GM12892 (cell line): ENCODE measurements at regions not wholly inside any gene's neighbourhood (a gene's known extent, or its start where the extent isn't known, plus 50 kb on each side); places are given as distances from the start of the nearest gene placed in this dataset.
"Not testable (repeated sequence)": the region's sequence is repeated elsewhere in the genome, so short reads cannot be mapped to it uniquely, and the experiment has no call there.

Experiments
- POLR2A ChIP-seq: IDR thresholded peaks from 2 replicates; pipeline ENCODE4 v1.6.1; 2011; ENCODE audit warnings: low read depth, low read length, control low read depth
- POLR2AphosphoS5 ChIP-seq: IDR thresholded peaks from 2 replicates; pipeline ENCODE4 v1.6.1; 2011; ENCODE audit warnings: low read depth, low read length, control low read depth
- TAF1 ChIP-seq: IDR thresholded peaks from 2 replicates; pipeline ENCODE4 v1.6.1; 2011; ENCODE audit warnings: low read depth, mild to moderate bottlenecking, control low read depth, low read length, borderline replicate concordance

GRCh38 chr10:125228245-125228940, 68.0 kb upstream of the CTBP2 start:
- not testable (repeated sequence) for TF ChIP-seq TAF1, POLR2A, POLR2AphosphoS5
